ENCODE measurements at regions not wholly inside any gene's neighbourhood (a gene's known extent, or its start where the extent isn't known, plus 50 kb on each side); places are given as distances from the start of the nearest gene placed in this dataset.

DNA sequence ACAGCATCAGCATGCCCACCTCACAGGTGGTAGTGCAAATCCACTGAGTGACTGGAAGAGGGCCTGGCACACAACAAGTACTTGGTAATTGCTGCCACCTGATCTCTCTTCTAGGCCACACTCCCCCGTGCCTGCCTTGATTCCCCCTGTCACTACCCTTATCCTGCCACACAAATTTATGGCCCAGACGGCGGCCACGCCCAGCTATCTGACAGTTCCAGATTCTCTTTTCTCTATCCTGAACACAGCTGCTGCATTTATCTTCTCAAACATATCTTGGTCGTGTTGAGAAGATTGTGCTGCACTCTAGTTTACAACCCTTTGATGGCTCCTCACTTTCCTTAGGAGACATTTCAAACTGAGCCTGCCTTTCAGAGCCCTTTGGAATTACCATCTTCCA is 585.2 kb downstream of the NTRK3 start:
- Histone ChIP-seq H2BK15ac (ENCODE audit: low read length) (no peak overlapping the region), H2AK5ac (ENCODE audit: low read depth, low read length) (no peak overlapping the region), H4K91ac (replicated peaks; ENCODE audit: insufficient read length, low read length) (no peak overlapping the region), H2BK5ac (ENCODE audit: low read depth, low read length) (no peak overlapping the region), H3K23me2 (ENCODE audit: low read depth, low read length) (no peaks in the 10 kb centered on the region; the same call in 1 of the 2 replicates), H3K18ac (ENCODE audit: extremely low read depth, low read length) (no peak overlapping the region), H2AFZ (ENCODE audit: low read length) (no peak overlapping the region), H3K4ac (replicated peaks; ENCODE audit: insufficient read length, low read depth, low read length) (no peak overlapping the region), H4K5ac (ENCODE audit: insufficient read length, low read depth, low read length) (no peak overlapping the region), H3K56ac (replicated peaks; ENCODE audit: insufficient read length, low read depth, low read length) (no peak overlapping the region), H3K9me3 (ENCODE audit: insufficient read depth in 2 of 2, low read depth in 1 of 2, low read length in 1 of 2) (peaks cover 3 to 4% of the 10 kb centered on the region in 2 experiments; a peak in 2 of 4 replicates), H3K4me1 (replicated peaks in 1 of 4; ENCODE audit: control insufficient read depth in 3 of 4, insufficient read depth in 4 of 4, low read length in 3 of 4) (no peaks in the 10 kb centered on the region), H3K79me1 (ENCODE audit: low read depth, low read length) (no peaks in the 10 kb centered on the region), H3K23ac (ENCODE audit: insufficient read length) (no peak overlapping the region), H3K36me3 (ENCODE audit: control insufficient read depth in 2 of 4, insufficient read depth in 4 of 4, low read length in 3 of 4) (no peaks in the 10 kb centered on the region), H3K14ac (ENCODE audit: insufficient read length) (no peak overlapping the region), H3K4me2 (ENCODE audit: insufficient read depth in 1 of 2, low read depth in 2 of 2, low read length in 2 of 2) (no peak overlapping the region), H2BK120ac (replicated peaks; ENCODE audit: low read depth, low read length) (no peak overlapping the region), H2BK12ac (ENCODE audit: low read depth, low read length) (no peak overlapping the region), H4K20me1 (replicated peaks in 1 of 2; ENCODE audit: control insufficient read depth in 1 of 2, insufficient read depth in 2 of 2, low read length in 2 of 2) (no peaks in the 10 kb centered on the region), H3K9ac (replicated peaks in 1 of 4; ENCODE audit: extremely low read depth in 1 of 4, low read depth in 3 of 4, low read length in 3 of 4) (no peak overlapping the region), H3K27me3 (replicated peaks in 1 of 4; ENCODE audit: control insufficient read depth in 3 of 4, extremely low read depth in 1 of 4, insufficient read depth in 3 of 4, low read length in 3 of 4) (no peaks in the 10 kb centered on the region), H3K4me3 (ENCODE audit: extremely low read depth in 1 of 4, insufficient read depth in 2 of 4, low read depth in 3 of 4, low read length in 4 of 4) (no peak overlapping the region), H3K79me2 (ENCODE audit: control insufficient read depth in 1 of 2, insufficient read depth in 2 of 2, low read length in 2 of 2) (no peaks in the 10 kb centered on the region), H4K8ac (ENCODE audit: extremely low read depth, insufficient read depth, low read length) (no peak overlapping the region), H2BK20ac (ENCODE audit: low read length) (no peak overlapping the region), H3K27ac (ENCODE audit: low read depth, low read length) (no peak overlapping the region)
- WGBS, 2 experiments (ENCODE audit: extremely low coverage in 1 of 2, insufficient coverage in 1 of 2, insufficient read length in 1 of 2, insufficient replicate concordance in 2 of 2, low coverage in 1 of 2, low lambda C conversion rate in 2 of 2, missing lambda C conversion rate in 1 of 2) = 72% methylated on average over 5 of the region's 5 CpGs; no CpG with 5 or more reads in 1 of the 2 experiments
- ChIA-PET CTCF (ENCODE audit: partially characterized antibody) (interaction anchor here (0.7 to 3.9 kb wide), 4 partner anchors 10 to 1642 kb away, joined by 3 to 18 read pairs (median 4); no protein-coding TSS in a partner anchor), POLR2A (ENCODE audit: partially characterized antibody) (no interaction called here)
- DNase-seq (ENCODE audit: low read depth in 1 of 2, low spot score in 2 of 2) (no peak), FAIRE-seq (no peak)
- no peak for TF ChIP-seq TCF12 (IDR thresholded peaks at IDR 0.05; ENCODE audit: low read depth, low read length)
- TF ChIP-seq E2F6 (IDR thresholded peaks at IDR 0.05) = no peak
- TF ChIP-seq POU5F1 (IDR thresholded peaks at IDR 0.05; ENCODE audit: low read depth, low read length) = no peak
- TF ChIP-seq KDM1A (IDR thresholded peaks at IDR 0.05; ENCODE audit: borderline replicate concordance, low read length) = no peak
- TF ChIP-seq FOSL1 (IDR thresholded peaks at IDR 0.05; ENCODE audit: insufficient read depth, low read depth, low read length) = no peak
- TF ChIP-seq CBX5 (IDR thresholded peaks at IDR 0.05; ENCODE audit: low read depth, low read length) = no peak
